ENCODE measurements at regions not wholly inside any gene's neighbourhood (a gene's known extent, or its start where the extent isn't known, plus 50 kb on each side); places are given as distances from the start of the nearest gene placed in this dataset.

- no peaks in the 10 kb centered on the region for H3K27me3 Mint-ChIP-seq (ENCODE audit: unreplicated experiment)
Measured at GRCh38 chr3:178181784-178182183, 354.5 kb upstream of the KCNMB2 start.

GRCh38 chr3:178182337-178182779, 353.9 kb upstream of the KCNMB2 start:
- H3K36me3 Mint-ChIP-seq (ENCODE audit: unreplicated experiment), result no peaks in the 10 kb centered on the region
- peak overlapping the region; percentile 11 for H3K27ac Mint-ChIP-seq (ENCODE audit: unreplicated experiment)
- no peak overlapping the region for H3K4me3 Mint-ChIP-seq (ENCODE audit: unreplicated experiment)
- no peak for DNase-seq (ENCODE audit: extremely low spot score, unreplicated experiment)
- TF ChIP-seq CTCF (IDR thresholded peaks at IDR 0.05), result no peak
- H3K27me3 Mint-ChIP-seq (ENCODE audit: unreplicated experiment), result no peaks in the 10 kb centered on the region
- peaks cover 11% of the 10 kb centered on the region for H3K4me1 Mint-ChIP-seq (ENCODE audit: unreplicated experiment)
- H3K9me3 Mint-ChIP-seq (ENCODE audit: unreplicated experiment), result no peaks in the 10 kb centered on the region

More at GRCh38 chr3:178181784-178182183, 354.5 kb upstream of the KCNMB2 start:
- peaks cover 11% of the 10 kb centered on the region for H3K4me1 Mint-ChIP-seq (ENCODE audit: unreplicated experiment)
- H3K36me3 Mint-ChIP-seq (ENCODE audit: unreplicated experiment), result no peaks in the 10 kb centered on the region
- no peak for DNase-seq (ENCODE audit: extremely low spot score, unreplicated experiment)
- no peak overlapping the region for H3K4me3 Mint-ChIP-seq (ENCODE audit: unreplicated experiment)
- no peak overlapping the region for H3K27ac Mint-ChIP-seq (ENCODE audit: unreplicated experiment)
- no peak for TF ChIP-seq CTCF (IDR thresholded peaks at IDR 0.05)
- no peaks in the 10 kb centered on the region for H3K9me3 Mint-ChIP-seq (ENCODE audit: unreplicated experiment)

GRCh38 chr3:178184833-178185232, 351.4 kb upstream of the KCNMB2 start:
- Mint-ChIP-seq H3K27me3 (ENCODE audit: unreplicated experiment) (no peaks in the 10 kb centered on the region), H3K4me1 (ENCODE audit: unreplicated experiment) (peaks cover 14% of the 10 kb centered on the region), H3K36me3 (ENCODE audit: unreplicated experiment) (no peaks in the 10 kb centered on the region), H3K27ac (ENCODE audit: unreplicated experiment) (no peak overlapping the region), H3K9me3 (ENCODE audit: unreplicated experiment) (no peaks in the 10 kb centered on the region), H3K4me3 (ENCODE audit: unreplicated experiment) (no peak overlapping the region)
- DNase-seq (ENCODE audit: extremely low spot score, unreplicated experiment), result no peak
- no peak for TF ChIP-seq CTCF (IDR thresholded peaks at IDR 0.05)

GRCh38 chr3:178186666-178187065, 349.6 kb upstream of the KCNMB2 start:
- Mint-ChIP-seq H3K36me3 (ENCODE audit: unreplicated experiment) (no peaks in the 10 kb centered on the region), H3K27ac (ENCODE audit: unreplicated experiment) (no peak overlapping the region), H3K4me3 (ENCODE audit: unreplicated experiment) (no peak overlapping the region), H3K9me3 (ENCODE audit: unreplicated experiment) (no peaks in the 10 kb centered on the region), H3K4me1 (ENCODE audit: unreplicated experiment) (peaks cover 16% of the 10 kb centered on the region), H3K27me3 (ENCODE audit: unreplicated experiment) (no peaks in the 10 kb centered on the region)
- no peak for TF ChIP-seq CTCF (IDR thresholded peaks at IDR 0.05)
- DNase-seq (ENCODE audit: extremely low spot score, unreplicated experiment), result no peak

GRCh38 chr3:178189854-178190253, 346.4 kb upstream of the KCNMB2 start:
- peaks cover 5% of the 10 kb centered on the region for H3K4me1 Mint-ChIP-seq (ENCODE audit: unreplicated experiment)
- no peaks in the 10 kb centered on the region for H3K36me3 Mint-ChIP-seq (ENCODE audit: unreplicated experiment)
- TF ChIP-seq CTCF (IDR thresholded peaks at IDR 0.05), result no peak
- no peak for DNase-seq (ENCODE audit: extremely low spot score, unreplicated experiment)
- no peaks in the 10 kb centered on the region for H3K27me3 Mint-ChIP-seq (ENCODE audit: unreplicated experiment)
- peak overlapping the region; percentile 1 for H3K27ac Mint-ChIP-seq (ENCODE audit: unreplicated experiment)
- no peak overlapping the region for H3K4me3 Mint-ChIP-seq (ENCODE audit: unreplicated experiment)
- no peaks in the 10 kb centered on the region for H3K9me3 Mint-ChIP-seq (ENCODE audit: unreplicated experiment)
